ENCODE measurements at regions not wholly inside any gene's neighbourhood (a gene's known extent, or its start where the extent isn't known, plus 50 kb on each side); places are given as distances from the start of the nearest gene placed in this dataset.
"Not testable (repeated sequence)": the region's sequence is repeated elsewhere in the genome, so short reads cannot be mapped to it uniquely, and the experiment has no call there.

GRCh38 chr11:28822576-28822975, 714.4 kb downstream of the METTL15 start:
- DNase-seq (ENCODE audit: low read depth in 3 of 3): no peak

- no peak for DNase-seq (ENCODE audit: low read depth in 3 of 3)
Observed at GRCh38 chr11:28820296-28820989, 712.3 kb downstream of the METTL15 start.

GRCh38 chr11:28819741-28820140, 711.6 kb downstream of the METTL15 start:
- no peak for DNase-seq (ENCODE audit: low read depth in 3 of 3)

GRCh38 chr11:28815110-28815509, 706.9 kb downstream of the METTL15 start:
- DNase-seq (ENCODE audit: low read depth in 3 of 3): no peak

- DNase-seq (ENCODE audit: low read depth in 3 of 3): no peak
Observed at GRCh38 chr11:28808771-28809170, 700.6 kb downstream of the METTL15 start.

GRCh38 chr11:28799316-28799715, 691.1 kb downstream of the METTL15 start:
- DNase-seq (ENCODE audit: low read depth in 3 of 3): no peak

GRCh38 chr11:28798286-28798685, 690.1 kb downstream of the METTL15 start:
- no peak for DNase-seq (ENCODE audit: low read depth in 3 of 3)

GRCh38 chr11:28797536-28797935, 689.3 kb downstream of the METTL15 start:
- no peak for DNase-seq (ENCODE audit: low read depth in 3 of 3)

GRCh38 chr11:28794405-28794804, 686.2 kb downstream of the METTL15 start:
- DNase-seq (ENCODE audit: low read depth in 3 of 3): no peak

- no peak for DNase-seq (ENCODE audit: low read depth in 3 of 3)
Observed at GRCh38 chr11:28793282-28793738, 685.1 kb downstream of the METTL15 start.

GRCh38 chr11:28792856-28793255, 684.7 kb downstream of the METTL15 start:
- no peak for DNase-seq (ENCODE audit: low read depth in 3 of 3)

- not testable (repeated sequence) for DNase-seq (ENCODE audit: low read depth in 3 of 3)
Observed at GRCh38 chr11:28787897-28788296, 679.7 kb downstream of the METTL15 start.

GRCh38 chr11:28777126-28777525, 668.9 kb downstream of the METTL15 start:
- no peak for DNase-seq (ENCODE audit: low read depth in 3 of 3)

GRCh38 chr11:28773606-28774005, 665.4 kb downstream of the METTL15 start:
- no peak for DNase-seq (ENCODE audit: low read depth in 3 of 3)

GRCh38 chr11:28770806-28771205, 662.6 kb downstream of the METTL15 start:
- DNase-seq (ENCODE audit: low read depth in 3 of 3): no peak

- DNase-seq (ENCODE audit: low read depth in 3 of 3): no peak
Observed at GRCh38 chr11:28767574-28767973, 659.4 kb downstream of the METTL15 start.

GRCh38 chr11:28763876-28764275, 655.7 kb downstream of the METTL15 start:
- DNase-seq (ENCODE audit: low read depth in 3 of 3): no peak

GRCh38 chr11:28763151-28763550, 655.0 kb downstream of the METTL15 start:
- no peak for DNase-seq (ENCODE audit: low read depth in 3 of 3)

- no peak for DNase-seq (ENCODE audit: low read depth in 3 of 3)
Observed at GRCh38 chr11:28760676-28761390, 652.6 kb downstream of the METTL15 start.

- no peak for DNase-seq (ENCODE audit: low read depth in 3 of 3)
Observed at GRCh38 chr11:28759311-28759710, 651.1 kb downstream of the METTL15 start.

- no peak for DNase-seq (ENCODE audit: low read depth in 3 of 3)
Observed at GRCh38 chr11:28757725-28758515, 649.7 kb downstream of the METTL15 start.

GRCh38 chr11:28756977-28757376, 648.8 kb downstream of the METTL15 start:
- DNase-seq (ENCODE audit: low read depth in 3 of 3): no peak

Data from stimulated activated CD4-positive, alpha-beta T cell treated with anti-CD3 and anti-CD28 coated beads, TNF-alpha, amount 100 ng/mL, for 48 hours (primary cell).